COLO668 (cell line): ENCODE measurements at regions not wholly inside any gene's neighbourhood (a gene's known extent, or its start where the extent isn't known, plus 50 kb on each side); places are given as distances from the start of the nearest gene placed in this dataset.
"Not testable (repeated sequence)": the region's sequence is repeated elsewhere in the genome, so short reads cannot be mapped to it uniquely, and the experiment has no call there.

Experiments
- DNase-seq: peaks from one replicate; lab custom pipeline; 2025; ENCODE audit not compliant: unreplicated experiment; lab: John Stamatoyannopoulos, UW

DNA sequence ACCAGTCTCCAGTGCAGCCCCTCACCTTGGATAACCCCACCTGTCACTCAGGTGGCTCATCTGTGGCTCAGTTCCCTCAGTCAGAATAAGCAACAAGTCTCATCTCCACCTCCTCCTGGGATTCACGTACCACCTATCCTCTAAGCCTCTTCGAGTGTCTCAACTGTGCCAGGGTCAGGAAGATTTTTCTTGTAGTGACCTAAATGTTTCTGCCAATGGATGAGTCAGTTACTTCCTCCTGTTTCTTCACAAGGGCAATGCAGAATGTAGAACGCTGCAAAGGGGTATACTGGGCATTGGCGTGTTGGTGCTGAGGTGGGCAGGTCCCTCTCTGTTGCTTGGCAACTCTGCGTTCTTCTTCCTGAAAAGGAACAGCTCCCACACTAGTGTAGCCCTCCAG is 213.3 kb upstream of the CXCR4 start:
- no peak for DNase-seq

DNA sequence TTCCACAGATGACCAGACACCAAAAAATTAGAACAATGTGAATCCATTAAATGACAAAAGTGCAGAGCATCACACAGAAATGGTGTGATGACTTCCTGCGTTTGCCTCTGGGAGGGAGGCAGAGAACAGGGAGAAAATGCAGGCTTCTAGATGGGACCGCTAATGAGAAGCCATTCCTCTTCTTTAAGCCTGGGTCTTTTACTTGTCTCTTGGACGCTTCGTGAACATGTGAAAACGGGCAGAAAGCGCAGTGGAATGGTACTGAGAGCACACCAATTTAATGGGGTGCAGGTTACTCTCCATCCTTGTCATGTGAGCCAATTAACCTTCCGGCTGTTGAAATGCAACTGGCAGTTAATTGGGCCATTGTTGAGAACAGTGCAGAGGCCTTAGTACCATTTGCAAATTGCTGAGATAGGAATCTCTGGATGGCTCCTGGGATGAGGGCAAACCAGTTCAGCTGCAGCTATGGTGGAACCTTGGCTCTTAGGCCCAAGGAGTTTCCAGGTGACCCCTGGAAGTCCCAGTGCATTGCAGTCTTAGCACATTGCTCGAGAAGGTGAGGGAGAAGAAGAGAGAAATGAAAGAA is 210.4 kb upstream of the CXCR4 start:
- DNase-seq: no peak

DNA sequence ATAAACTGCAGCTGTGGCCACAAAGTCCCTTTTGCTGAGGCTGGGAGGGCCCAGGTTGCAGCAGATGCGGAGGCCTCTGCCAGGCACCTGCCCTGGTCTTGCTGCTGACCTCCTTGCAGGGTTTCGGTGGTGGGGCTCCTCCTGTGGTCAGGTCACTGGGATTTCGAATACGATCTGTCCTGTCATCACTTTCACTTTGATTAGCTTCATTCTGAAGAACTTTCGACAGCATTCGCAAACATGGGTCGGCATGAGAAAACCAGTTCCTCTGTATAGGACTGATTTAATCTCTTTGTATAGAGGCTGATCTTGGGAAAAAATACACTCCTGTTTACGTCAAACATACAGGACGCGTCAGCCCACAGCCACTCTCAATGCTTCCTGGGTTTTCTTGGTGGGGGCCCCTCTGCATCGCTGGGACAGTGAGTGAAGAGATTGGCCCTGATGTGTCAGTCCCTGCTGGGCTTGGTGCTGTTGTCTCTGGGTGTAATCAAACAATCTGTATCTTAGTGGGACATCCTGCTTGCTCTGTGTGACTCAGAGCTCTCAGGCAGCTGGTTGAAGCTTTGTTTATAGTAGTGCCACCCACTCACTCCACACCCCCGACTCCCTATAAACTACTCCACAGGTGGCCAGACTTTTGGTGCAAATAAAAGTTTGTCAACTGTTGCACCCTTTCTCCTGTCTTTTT is 209.4 kb upstream of the CXCR4 start:
- peak; percentile 50 for DNase-seq

DNA sequence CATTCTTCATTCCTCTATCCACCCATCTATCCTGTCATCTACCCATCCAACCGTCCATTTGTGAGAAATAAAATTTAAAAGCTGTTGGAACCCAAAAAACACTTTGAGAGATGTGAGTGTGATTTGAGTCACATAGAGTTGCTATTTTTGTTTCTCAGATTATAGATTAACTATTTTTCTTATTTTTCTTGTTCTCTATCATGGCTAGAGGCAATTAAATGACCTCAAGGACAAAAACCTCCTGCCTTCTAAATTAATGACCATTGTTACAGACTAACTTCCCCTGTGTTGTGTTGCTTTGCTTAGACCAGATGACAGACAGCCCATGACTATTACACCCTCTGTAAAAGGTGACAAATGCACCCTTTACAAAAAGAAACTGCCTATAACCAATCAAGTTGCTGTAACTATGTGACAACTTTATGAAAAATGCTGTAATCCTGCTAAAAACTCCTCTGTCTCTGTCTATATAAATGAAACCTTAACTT is 207.9 kb upstream of the CXCR4 start:
- no peak for DNase-seq

DNA sequence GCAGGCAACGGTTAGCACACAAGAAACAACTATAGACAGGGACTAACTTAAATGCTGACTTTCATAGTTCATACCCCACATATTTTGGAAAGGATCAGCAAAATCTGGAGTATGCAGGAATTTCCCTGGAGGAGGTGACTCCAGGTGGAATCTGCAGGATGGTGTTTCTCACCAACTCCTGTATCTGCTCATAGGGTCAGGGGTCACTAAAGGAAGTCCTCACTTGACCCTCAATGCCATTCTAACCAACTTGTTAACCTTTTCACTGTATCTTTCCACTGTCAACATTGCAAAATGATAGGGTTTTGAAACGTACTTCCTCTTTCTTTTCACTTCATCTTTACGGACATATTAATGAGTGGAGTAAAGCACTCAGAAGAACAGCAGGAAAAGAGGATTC is 207.0 kb upstream of the CXCR4 start:
- no peak for DNase-seq

DNA sequence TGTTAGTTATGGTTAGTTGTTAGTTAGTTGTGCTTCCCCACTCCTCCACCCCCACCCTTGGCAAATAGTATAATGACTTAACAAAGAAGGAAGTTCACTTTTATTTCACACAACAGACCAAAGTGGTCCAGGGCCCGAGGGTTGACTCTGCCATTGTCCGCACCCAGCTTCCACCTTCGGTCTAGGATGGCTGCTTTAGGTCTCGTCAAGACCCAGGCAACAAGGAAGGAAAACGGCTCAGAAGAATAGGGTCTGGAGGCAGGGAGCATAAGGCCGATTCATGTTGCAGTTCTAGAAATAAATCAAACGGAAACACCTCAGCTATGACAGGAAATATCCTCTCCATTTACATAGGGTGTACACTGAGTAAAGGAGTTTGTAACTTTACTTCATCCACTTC is 206.0 kb upstream of the CXCR4 start:
- DNase-seq: no peak

DNA sequence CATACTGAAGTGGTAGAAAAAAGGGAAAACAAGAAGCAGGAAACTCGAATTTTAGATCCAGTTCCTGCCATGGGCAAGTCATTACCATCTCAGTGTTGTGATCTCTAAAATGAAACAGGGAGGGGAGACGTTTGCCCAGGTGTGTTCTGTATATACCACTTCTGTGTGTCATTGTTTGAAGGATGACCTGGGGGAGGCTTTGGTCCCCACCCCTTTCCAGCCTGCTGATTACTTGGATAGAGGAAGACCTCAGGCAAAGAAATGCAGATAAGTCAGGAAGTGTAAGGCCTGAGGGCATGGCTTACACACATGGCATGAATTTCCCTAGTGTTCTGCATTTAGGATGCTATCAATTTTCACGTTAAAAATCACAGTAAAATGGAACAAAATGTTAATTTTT is 205.2 kb upstream of the CXCR4 start:
- DNase-seq: no peak

DNA sequence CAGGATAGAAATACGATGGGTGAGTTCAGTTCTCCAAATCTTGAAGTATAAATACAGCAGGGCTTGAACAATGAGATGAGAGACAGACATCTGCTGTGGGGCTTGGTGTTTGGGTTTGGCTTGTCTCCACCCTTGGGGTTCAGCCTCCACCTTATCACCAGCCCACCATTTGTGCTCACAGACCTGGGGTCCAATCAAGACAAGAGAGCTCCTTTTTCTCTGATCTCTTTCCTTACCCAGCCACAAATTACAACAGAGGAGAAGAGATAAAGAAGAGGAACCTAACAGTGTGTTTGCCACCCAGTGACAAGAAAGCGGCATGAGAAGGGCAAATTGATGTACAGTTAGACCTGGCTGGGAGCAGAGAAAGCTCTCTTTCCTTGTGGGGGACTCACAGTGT is 204.5 kb upstream of the CXCR4 start:
- no peak for DNase-seq

DNA sequence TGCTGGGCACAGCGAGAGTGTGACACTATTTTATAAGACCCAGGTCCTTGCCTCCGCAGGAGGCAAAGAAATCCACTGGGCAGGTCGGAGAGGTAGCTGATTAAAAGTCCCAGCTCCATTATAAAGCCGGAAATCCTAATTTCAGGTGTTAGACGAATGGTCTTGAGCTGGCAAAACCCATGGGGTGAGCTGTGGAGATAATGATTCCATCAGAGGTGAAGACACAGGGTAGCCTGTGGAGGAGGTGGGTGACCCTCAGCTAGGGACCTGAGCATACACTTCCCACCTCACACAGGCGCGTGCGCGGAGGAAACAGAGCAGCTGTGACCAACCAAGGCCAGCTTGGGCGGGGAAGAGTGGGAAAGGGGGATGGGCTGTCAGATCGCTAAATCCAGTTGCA is 201.7 kb upstream of the CXCR4 start:
- no peak for DNase-seq

DNA sequence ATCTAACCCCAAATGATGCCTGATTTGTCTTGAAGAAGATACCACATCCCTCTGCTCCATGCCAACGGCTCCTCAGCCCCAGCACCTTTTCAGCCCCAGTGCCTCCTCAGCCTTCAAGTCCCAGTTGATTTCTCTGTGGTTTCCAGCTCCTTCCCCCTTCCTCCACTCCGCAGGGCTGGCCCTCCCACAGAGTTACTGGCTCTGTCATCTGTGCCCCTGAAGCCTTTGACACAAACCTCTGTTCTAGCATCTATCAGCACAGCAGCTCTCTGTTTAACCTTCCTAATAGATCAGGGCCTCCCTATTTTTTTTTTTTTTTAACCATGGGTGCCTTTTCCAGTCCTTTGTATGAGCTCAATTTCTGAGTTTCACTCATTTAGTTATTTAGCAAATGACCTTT is 201.3 kb upstream of the CXCR4 start:
- no peak for DNase-seq

DNA sequence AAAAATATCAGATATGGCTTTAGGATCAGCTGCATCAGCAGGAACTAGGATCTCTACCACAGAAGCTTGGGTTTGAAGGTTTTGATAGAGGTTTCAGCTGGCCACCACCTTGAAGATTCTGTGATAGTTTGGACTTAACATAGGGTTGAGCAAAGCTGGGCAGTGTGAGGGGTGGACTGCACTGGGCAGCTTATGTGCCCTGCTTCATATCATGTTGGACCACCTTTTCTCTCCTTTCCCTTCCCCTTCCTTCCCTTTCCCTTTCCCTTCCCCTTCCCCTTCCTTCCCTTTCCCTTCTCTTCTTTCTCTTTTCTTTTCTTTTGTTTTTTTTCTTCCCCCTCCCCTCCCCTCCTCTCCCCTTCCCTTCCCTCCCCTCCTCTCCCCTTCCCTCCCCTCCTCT is 196.3 kb upstream of the CXCR4 start:
- no peak for DNase-seq

DNA sequence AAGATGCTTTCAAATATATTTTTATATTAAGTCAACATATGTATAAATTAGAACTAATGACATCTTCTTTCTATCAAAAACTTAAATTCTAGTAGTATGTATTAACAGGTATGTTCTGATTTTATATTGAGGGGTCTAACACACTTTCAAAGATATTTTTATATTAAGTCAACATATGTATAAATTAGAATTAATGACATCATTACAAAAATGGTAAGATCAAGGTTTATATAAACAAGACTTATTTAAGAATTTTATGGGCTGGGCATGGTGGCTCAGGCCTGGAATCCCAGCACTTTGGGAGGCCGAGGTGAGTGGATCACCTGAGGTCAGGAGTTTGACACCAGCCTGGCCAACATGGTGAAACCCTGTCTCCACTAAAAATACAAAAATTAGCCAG is 194.6 kb upstream of the CXCR4 start:
- DNase-seq: not testable (repeated sequence)

DNA sequence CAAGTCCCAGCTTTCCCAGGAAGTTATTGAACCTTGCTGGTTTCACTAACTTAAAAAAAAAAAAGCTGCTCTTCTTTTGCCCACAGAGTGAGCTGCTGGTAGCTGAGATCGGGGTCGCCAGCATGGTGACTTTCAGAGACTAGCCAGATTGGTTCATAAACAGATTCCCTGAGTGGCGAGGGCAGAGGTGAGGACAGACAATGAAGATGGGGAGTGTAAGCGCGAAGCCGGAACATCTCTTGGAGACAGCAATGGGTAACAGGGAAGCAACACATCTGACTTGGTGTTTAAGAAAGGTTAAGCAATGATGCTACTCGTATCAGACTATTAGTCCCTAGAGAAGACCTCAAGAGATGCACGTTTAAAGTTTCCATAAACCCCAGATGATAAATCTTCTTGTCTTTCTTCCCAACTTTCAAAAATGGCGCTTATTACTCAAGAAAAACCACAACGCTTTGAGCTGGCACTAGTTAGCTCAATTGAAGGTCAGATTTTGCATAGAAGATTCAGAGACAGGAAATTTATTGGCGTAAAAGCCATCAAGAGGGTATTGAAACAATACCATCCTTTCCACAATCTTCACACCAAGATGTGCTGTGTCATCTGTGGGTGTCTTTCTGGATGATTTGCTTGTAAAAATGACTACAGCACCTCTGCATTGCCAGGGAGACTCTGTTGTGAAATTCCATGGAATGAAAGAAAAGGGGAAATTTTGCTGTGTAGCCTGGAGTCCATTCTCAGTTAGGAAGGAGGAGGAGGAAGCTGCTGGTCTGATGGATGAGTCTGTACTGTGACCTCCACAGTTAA is 193.1 kb upstream of the CXCR4 start:
- DNase-seq: no peak

DNA sequence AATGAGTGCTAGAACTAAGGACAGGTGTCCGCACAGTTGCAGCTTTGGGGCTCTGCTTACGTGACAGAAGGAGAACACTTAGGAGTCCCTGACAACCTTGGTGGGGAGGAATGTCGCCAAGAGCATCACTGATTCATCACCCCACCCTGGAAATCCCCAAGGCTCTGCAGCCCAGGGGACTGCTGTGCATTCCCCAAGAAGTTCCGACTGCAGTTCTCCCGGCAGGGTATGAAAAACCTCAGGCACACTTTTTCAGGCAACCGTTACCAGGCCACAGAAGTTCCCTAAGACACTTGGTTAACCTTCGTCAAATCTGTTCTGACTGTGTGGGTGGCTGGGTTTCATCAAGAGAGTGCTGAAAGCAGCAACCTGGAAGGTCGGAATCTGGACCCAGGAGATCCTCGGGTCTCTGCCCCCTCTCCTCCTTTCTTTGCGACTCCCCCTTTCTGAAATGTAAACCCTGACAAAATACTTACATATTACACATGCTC is 192.1 kb upstream of the CXCR4 start:
- no peak for DNase-seq

DNA sequence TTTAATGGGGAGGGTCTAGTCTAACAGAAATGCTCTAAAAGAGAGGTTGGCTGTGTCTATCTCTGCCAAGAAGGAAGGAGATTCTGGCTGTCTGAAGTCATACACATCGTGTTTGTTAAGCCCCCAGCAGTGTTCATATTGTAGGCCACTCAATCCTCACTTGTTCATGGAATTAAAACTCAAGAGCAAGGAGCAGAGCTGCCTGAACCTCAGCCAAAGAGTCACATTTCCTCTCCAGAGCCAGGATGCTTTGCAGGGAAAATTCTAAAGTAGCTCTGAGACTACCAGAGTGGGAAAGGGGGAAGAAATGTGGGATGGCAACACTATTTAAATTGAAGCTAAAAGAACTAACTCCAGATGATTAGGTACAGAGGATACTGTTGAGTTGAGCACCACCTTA is 190.7 kb upstream of the CXCR4 start:
- no peak for DNase-seq

DNA sequence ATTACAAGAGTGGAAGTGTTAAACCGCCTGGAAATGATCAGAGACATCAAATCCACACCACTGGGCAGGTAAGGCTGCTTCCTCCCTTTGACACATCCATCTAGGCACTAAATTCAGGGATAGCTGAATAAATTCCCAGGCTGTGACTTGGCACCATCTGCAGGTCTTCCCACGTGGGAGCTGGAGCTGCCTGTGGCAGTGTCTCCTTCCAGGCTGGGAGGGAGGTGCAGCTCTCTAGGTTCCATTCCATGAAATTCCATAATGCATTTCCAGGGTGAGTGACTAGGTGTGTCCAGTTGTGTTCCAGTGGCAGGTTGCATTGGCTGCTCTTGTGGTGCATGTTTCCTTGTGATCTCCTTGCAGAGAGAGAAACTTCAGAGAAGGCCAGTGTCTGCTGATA is 188.9 kb upstream of the CXCR4 start:
- no peak for DNase-seq

DNA sequence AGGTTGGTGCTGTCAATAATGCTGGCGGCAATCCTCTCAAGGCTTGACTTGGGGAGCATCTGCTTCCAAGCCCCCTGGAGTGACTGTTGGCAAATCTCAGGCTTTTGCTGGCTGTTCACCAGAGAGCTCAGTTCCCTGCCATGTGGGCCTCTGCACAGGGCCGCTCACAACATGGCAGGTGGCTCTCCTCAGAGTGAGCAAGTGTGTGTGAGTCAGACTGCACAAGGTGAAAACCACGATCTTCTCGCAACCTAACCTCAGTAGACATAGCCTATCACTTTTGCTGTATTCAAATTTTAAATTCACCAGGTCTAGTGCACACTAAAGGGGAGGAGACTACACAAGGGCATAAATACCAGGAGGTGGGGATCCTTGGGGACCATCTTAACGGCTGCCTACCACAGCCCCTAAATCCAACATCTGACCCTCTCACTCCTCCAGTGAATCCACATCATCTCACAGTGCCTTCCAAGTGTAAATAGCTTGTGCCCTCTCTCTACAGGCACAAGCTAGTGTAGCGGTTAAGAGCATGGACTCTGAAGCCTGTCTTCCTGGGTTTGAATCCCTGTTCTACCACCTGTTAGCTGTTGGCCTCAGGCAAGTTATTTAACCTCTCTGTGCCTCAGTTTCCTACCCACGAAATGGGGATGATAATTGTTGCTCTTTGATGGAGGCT is 187.7 kb upstream of the CXCR4 start:
- no peak for DNase-seq

DNA sequence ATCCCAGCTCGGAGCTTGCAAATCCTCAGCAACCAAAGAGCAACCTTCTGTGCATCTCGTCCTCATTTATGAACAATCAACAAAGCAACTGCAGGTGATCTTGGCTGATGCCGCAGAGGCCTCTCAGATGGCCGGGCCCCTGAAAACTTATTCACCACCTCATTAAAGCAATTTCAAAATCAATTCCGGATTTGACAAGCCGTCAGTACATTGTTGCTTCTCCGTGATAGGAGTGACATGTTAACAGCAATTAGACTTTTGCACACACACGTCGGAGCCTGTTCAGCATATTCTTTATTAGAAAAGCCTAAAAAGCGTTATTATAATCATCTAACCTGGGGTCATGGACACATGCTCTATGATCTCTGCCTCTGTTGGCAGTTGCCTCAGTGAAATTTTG is 183.1 kb upstream of the CXCR4 start:
- DNase-seq: no peak

DNA sequence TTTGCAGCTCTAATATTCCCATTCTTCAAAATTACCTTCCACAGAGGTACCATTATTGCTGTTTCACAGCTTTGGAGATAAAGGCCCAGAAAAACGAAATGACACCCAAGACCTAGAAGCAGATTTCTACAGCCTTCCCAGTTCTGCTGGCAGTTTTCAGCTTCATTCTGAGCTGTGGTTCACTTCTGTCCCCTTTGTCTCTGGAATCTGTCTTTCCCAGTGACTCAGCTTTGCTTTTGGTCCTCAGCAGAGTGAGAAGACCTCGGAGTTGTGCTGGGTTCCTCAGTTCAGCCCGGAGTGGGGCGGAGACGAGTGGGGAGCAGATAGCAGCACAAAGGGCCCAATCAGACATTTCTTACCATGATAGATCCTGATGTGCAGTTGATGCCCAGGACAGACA is 180.7 kb upstream of the CXCR4 start:
- DNase-seq: no peak

DNA sequence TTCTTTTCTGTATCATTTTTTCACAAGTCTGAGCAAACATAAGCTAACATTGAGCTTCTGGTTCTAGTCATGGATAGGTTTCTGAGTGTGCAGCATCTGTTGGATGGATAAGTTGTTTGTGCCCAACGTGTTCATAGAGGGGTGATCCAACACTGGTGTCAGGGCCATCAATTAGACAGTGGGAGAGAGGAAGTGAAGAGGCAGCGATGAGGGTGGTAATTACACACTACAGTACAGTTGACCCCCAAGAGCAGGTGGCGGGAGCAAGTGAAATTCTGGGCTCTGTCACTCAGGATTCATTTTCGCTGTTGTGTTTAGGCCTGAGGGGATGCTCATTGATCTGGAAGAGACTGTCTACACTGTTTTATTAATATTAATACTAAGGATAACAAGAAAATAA is 180.0 kb upstream of the CXCR4 start:
- no peak for DNase-seq

DNA sequence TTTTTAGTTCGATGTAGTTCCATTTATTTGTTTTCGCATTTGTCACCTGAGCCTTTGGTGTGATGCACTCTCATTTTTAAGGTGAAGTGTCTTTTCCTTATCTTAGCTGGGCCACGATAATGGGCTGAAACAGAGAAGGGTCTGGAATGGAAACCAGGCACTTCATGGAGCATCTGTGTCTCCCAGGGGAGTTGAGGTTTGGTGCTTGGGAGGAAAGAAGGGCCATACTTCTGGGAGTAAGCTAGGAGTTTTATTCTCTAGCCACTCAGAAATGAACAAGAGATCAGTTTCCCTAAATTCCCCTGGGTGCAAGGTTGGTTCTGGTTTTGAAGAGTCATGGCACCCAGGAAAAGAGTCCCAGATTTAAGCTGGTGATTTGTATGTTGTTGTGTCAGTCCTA is 179.4 kb upstream of the CXCR4 start:
- no peak for DNase-seq

DNA sequence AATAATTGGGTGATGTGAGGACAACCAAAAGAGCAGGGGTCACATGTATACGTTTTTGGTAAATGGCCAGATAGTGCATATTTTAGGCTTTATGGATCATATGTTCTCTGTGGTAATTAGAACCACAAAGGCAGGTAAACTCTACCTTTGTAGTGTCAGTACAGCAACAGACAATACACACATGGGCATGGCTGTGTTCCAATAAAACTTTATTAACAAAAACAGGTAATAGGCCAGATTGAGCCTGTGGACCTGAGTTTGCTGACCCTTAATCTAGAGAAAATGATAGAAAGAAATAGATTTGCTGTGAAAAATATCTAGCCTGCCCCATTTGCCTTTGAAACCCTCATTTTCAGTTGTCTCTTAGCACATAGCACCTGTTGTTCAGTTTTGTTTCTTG is 177.2 kb upstream of the CXCR4 start:
- DNase-seq: no peak
